SU-DHL-6 (cell line): ENCODE measurements at regions not wholly inside any gene's neighbourhood (a gene's known extent, or its start where the extent isn't known, plus 50 kb on each side); places are given as distances from the start of the nearest gene placed in this dataset.

Experiments
- CTCF ChIP-seq: fragments of 200-600 bp; sonication (generic); IDR thresholded peaks from one replicate; pipeline ENCODE4 v1.5.1; 2017; ENCODE audit warnings: antibody characterized with exemption, mild to moderate bottlenecking, low read length, moderate library complexity; ENCODE audit not compliant: insufficient read depth, poor library complexity, severe bottlenecking
- EZH2phosphoT487 ChIP-seq: fragments of 200-600 bp; sonication (generic), shearing (Covaris generic); conservative IDR thresholded peaks from 2 replicates; pipeline ENCODE4 v1.6.1; 2018; ENCODE audit warnings: mild to moderate bottlenecking, antibody characterized with exemption, low read length, moderate library complexity, mixed read lengths

- no peak for TF ChIP-seq CTCF
- TF ChIP-seq EZH2phosphoT487, result no peak
These were observed 551.9 kb upstream of the TBX3 start for GRCh38 chr12:115235880-115236279.
